HG03066 (cell line): ENCODE measurements at regions not wholly inside any gene's neighbourhood (a gene's known extent, or its start where the extent isn't known, plus 50 kb on each side); places are given as distances from the start of the nearest gene placed in this dataset.

Source experiments
- ATAC-seq: cut with Tn5 transposase; IDR thresholded peaks from one replicate; pipeline ENCODE4 v1.9.1; 2021; ENCODE audit warnings: low read depth; ENCODE audit not compliant: unreplicated experiment

GRCh38 chr2:44825702-44826101 is 115.8 kb upstream of the SIX3 start:
- ATAC-seq = peak; percentile 70

GRCh38 chr2:44826601-44827000 is 114.9 kb upstream of the SIX3 start:
- no peak for ATAC-seq

- ATAC-seq = no peak
Observed at GRCh38 chr2:44829771-44830170, 111.7 kb upstream of the SIX3 start.

- ATAC-seq = peak; percentile 55
Observed at GRCh38 chr2:44833171-44834069, 108.1 kb upstream of the SIX3 start.

GRCh38 chr2:44834656-44835055 is 106.8 kb upstream of the SIX3 start:
- no peak for ATAC-seq

- ATAC-seq = no peak
Observed at GRCh38 chr2:44836174-44836573, 105.3 kb upstream of the SIX3 start.

GRCh38 chr2:44836916-44837315 is 104.6 kb upstream of the SIX3 start:
- ATAC-seq = no peak

- ATAC-seq = no peak
Observed at GRCh38 chr2:44838116-44838790, 103.2 kb upstream of the SIX3 start.

- no peak for ATAC-seq
Observed at GRCh38 chr2:44839370-44839769, 102.1 kb upstream of the SIX3 start.

- no peak for ATAC-seq
Observed at GRCh38 chr2:44839771-44840502, 101.6 kb upstream of the SIX3 start.

- ATAC-seq = no peak
Observed at GRCh38 chr2:44840503-44840850, 101.0 kb upstream of the SIX3 start.

- no peak for ATAC-seq
Observed at GRCh38 chr2:44843086-44843485, 98.4 kb upstream of the SIX3 start.

- no peak for ATAC-seq
Observed at GRCh38 chr2:44843641-44844310, 97.7 kb upstream of the SIX3 start.

GRCh38 chr2:44844651-44845270 is 96.7 kb upstream of the SIX3 start:
- no peak for ATAC-seq

GRCh38 chr2:44848026-44848425 is 93.5 kb upstream of the SIX3 start:
- ATAC-seq = no peak

GRCh38 chr2:44850016-44850415 is 91.5 kb upstream of the SIX3 start:
- no peak for ATAC-seq

- ATAC-seq = no peak
Observed at GRCh38 chr2:44851518-44851917, 90.0 kb upstream of the SIX3 start.

- no peak for ATAC-seq
Observed at GRCh38 chr2:44852594-44852993, 88.9 kb upstream of the SIX3 start.

GRCh38 chr2:44859337-44859736 is 82.2 kb upstream of the SIX3 start:
- no peak for ATAC-seq

- ATAC-seq = no peak
Observed at GRCh38 chr2:44866152-44866551, 75.3 kb upstream of the SIX3 start.
